GM19452 (cell line): ENCODE measurements at regions not wholly inside any gene's neighbourhood (a gene's known extent, or its start where the extent isn't known, plus 50 kb on each side); places are given as distances from the start of the nearest gene placed in this dataset.
"Not testable (repeated sequence)": the region's sequence is repeated elsewhere in the genome, so short reads cannot be mapped to it uniquely, and the experiment has no call there.

Experiments used
- ATAC-seq: cut with Tn5 transposase; IDR thresholded peaks from one replicate; pipeline ENCODE4 v1.9.1; 2021; ENCODE audit not compliant: unreplicated experiment

GRCh38 chr5:143898916-143899591 lies 87.1 kb downstream of the HMHB1 start:
- ATAC-seq, result no peak

DNA sequence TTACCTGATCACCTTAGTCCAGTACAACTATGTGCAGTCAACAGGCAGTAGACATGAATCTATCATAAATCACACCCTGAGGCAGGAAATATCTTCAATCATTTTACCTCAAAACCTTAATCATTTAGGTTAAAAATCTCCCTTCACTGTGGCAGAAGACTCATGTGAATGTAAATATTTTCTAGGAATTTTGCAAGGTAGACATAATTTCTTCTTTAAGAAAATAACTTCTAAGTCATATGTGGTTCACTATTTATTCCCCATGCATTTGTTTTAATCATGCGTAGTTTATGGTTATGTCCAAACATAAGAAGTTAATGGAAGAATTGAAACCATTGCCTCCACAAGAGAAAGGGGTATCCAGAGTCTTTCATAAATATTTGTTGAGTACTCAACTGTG lies 97.0 kb downstream of the HMHB1 start:
- no peak for ATAC-seq

- no peak for ATAC-seq
These were observed 101.2 kb downstream of the HMHB1 start for GRCh38 chr5:143913008-143913752.

DNA sequence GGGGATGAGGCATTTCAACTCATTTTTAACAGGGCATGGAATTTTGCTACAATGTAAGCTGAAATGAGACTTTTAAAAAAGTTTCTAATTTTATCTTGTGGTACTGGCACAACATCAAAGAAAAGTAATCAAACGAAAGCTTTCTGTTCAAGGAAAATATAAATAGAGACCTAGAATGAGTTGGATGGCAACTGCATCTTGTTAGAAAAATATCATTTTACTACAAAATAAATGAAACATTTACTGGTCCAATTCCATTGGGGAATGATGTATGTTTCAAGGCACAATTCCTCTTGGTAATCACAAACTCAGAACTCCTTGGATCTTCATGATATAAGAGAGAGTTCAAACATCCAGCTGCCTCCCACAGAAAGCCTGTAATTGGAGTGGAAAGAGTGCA lies 102.8 kb downstream of the HMHB1 start:
- ATAC-seq, result no peak

GRCh38 chr5:143916451-143916850 lies 104.5 kb downstream of the HMHB1 start:
- ATAC-seq, result no peak

DNA sequence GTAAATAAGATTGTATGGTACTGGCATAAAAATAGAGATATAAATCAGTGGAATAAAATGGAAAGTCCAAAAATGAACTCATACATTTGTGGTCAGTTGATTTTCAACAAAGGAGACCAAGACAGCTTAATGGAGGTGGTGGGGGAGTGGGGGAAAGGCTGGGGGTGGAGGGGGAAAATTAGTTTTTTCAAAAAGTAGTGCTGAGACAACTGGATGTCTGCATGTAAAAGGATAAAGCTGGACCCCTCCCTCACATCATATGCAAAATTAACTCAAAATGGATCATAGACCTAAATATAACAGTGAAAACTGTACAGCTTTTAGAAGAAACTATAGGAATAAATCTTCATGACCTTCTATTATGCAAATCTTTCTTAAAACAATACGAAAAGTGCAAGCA lies 107.0 kb downstream of the HMHB1 start:
- ATAC-seq, result no peak

GRCh38 chr5:143920772-143921171 lies 108.8 kb downstream of the HMHB1 start:
- no peak for ATAC-seq

DNA sequence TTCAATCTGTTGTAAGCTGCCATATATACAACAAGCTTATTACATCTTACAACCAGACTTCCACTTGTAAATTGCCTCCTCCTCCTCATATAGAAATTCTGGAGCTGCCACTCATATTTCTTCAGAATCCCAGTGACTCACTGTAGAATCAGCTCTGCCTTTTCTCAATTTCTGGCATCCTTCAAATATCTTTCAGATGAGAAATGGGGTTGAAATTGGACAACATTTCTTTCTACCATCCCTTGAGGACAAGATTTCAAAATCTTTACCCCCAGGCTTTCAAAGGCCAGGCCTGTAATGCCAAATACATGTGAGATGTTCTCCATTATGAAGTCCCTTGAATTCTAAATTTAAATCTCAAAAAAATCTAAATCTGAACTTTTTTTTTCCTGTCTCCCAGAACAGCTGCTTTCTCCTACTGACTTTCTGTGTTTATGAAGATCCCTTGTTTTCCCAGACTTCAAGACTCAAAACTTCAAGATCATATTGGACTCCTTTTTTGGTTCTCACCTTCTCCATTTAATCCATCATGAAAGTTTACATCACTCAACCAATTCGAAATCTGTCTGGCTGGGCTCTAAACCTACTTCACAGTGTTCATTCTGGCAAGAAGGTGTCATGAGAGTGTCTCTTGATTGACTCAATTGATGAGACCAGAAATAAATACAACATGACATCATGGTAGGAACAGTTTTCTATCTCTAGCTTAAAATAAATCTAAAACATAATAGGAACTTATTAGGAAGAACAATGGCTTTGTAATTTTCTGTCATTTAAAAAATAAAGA lies 109.8 kb downstream of the HMHB1 start:
- ATAC-seq, result no peak

DNA sequence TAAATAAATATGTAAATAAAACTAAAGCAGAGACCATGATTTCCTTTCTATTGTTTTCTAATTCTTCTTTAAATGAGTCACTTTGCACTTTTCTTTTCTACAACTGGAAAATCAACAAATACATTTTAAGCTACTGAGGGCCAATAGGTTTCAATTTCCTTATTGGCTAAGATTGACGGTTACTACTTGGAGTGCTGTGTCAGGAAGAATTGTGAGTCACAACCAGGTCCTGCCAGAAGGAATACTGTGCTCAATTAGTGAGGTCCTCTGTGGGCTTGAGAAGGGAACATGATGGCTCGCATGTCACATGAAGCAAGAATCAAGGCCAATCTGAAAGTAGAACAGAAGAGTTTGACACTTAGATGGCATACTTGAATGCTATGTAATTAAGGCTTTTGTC lies 110.8 kb downstream of the HMHB1 start:
- ATAC-seq, result no peak

GRCh38 chr5:143923634-143924266 lies 111.8 kb downstream of the HMHB1 start:
- no peak for ATAC-seq

GRCh38 chr5:143924311-143924978 lies 112.5 kb downstream of the HMHB1 start:
- ATAC-seq, result no peak

DNA sequence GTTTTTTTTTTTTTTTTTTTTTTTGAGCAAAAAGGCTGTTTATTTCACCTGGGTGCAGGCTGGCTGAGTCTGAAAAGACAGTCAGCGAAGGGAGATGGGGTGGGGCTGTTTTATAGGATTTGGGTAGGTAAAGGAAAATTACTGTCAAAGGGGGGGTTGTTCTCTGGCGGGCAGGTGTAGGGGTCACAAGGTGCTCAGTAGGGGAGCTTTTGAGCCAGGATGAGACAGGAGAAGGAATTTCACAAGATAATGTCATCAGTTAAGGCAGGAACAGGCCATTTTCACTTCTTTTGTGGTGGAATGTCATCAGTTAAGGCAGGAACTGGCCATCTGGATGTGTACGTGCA lies 113.0 kb downstream of the HMHB1 start:
- ATAC-seq, result not testable (repeated sequence)

GRCh38 chr5:143929486-143929885 lies 117.5 kb downstream of the HMHB1 start:
- ATAC-seq, result no peak

DNA sequence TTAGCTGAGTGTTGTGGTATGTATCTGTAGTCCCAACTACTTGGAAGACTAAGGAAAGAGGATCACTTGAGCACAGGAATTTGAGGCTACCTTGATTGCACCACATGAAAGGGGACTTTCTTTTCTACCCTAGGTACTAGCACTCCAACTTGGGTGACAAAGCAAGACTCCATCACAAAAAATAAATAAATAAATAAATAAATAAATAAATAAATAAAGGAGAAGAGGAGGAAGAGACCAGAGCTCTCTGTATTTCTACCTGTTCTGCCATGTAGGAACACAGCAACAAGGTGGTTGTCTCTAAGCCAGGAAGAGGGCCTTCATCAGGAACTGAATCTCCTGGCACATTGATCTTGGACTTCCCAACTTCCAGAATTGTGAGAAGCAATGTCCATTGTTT lies 118.6 kb downstream of the HMHB1 start:
- ATAC-seq, result no peak

GRCh38 chr5:143931476-143931875 lies 119.5 kb downstream of the HMHB1 start:
- no peak for ATAC-seq

GRCh38 chr5:143931986-143932385 lies 120.0 kb downstream of the HMHB1 start:
- ATAC-seq, result no peak

DNA sequence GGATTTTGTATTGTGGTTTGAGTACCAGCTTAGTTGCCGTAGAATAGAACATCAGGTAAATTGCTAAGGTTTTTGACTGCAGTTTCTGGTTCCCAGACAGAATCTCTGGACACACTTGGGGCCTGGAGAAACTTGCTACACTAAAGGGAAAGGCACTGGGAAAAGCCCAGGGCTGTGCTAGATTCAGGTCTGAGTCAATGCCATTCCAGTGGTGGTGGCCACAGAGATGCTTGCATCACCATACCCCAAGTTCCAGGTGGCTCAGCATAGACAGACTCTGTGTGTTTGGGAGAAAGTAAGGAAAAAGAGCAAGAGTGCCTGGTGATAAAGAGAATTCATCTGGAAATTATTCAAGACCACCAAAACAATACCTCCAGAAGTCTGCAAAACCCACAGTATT lies 120.6 kb downstream of the HMHB1 start:
- no peak for ATAC-seq

DNA sequence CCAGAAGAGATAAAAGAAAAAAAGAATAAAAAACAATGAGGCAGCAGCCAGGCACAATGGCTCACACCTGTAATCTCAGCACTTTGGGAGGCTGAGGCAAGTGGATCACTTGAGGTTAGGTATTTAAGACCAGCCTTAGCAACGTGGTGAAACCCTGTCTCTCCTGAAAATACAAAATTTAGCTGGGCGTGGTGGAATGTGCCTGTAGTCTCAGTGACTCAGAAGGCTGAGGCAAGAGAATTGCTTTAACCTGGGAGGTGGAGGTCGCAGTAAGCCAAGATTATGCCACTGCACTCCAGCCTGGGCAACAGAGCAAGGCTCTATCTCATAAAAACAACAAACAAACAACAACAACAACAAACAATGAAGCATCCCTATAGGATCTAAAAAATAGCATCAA lies 121.5 kb downstream of the HMHB1 start:
- ATAC-seq, result no peak

GRCh38 chr5:143934821-143935220 lies 122.9 kb downstream of the HMHB1 start:
- ATAC-seq, result no peak

GRCh38 chr5:143938230-143938629 lies 126.3 kb downstream of the HMHB1 start:
- no peak for ATAC-seq

GRCh38 chr5:143946837-143947236 lies 134.9 kb downstream of the HMHB1 start:
- no peak for ATAC-seq
